Stimulated activated CD4-positive, alpha-beta T cell treated with anti-CD3 and anti-CD28 coated beads, Interleukin-4, amount 100 ng/mL, for 48 hours (primary cell): ENCODE measurements at regions not wholly inside any gene's neighbourhood (a gene's known extent, or its start where the extent isn't known, plus 50 kb on each side); places are given as distances from the start of the nearest gene placed in this dataset.

Experiments used
- DNase-seq, 2 donors: peaks; one replicate each; pipeline ENCODE4 v3.0.0-alpha.2; 2020; ENCODE audit warnings: low read depth in 2 of 2

GRCh38 chr7:49371771-49372170, 401.7 kb upstream of the VWC2 start:
- DNase-seq: no peak

GRCh38 chr7:49376817-49377375, 396.5 kb upstream of the VWC2 start:
- DNase-seq: no peak

DNA sequence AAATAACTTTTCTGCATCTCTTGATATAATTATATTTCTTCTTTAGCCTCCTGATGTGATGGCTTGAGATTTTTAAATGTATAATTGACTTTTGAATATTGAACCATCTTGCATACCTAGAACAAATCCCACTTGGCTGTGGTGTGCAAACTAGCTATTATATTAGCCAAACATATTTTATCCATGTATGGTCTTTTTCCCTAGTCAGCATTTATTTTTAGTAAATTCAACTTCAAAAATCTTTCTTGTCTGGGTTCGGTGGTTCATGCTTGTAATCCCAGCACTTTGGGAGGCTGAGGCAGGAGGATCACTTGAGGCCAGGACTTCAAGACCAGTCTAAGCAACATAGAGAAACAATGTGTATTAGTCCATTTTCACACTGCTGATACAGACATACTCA, 386.6 kb upstream of the VWC2 start:
- no peak for DNase-seq

- no peak for DNase-seq
Measured at GRCh38 chr7:49389871-49390479, 383.5 kb upstream of the VWC2 start.

DNA sequence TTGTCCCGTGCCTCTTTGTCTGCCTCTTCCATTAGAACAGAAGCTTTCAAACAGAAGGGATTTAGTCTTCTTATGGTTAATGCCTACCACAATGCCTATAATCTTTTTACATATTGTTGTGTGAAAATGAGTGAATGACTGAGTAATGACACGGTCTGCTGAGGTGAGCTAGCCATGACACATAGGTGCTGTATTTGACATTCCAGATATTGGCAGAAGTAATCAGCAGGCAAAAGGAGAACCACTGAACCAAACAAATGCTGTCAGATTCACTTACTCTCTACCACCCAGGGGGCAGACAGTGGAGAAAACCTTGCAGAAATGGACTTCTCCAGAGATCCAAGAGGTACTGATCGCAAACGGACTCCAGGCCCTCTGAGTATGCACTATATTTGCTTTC, 377.2 kb upstream of the VWC2 start:
- DNase-seq: no peak

DNA sequence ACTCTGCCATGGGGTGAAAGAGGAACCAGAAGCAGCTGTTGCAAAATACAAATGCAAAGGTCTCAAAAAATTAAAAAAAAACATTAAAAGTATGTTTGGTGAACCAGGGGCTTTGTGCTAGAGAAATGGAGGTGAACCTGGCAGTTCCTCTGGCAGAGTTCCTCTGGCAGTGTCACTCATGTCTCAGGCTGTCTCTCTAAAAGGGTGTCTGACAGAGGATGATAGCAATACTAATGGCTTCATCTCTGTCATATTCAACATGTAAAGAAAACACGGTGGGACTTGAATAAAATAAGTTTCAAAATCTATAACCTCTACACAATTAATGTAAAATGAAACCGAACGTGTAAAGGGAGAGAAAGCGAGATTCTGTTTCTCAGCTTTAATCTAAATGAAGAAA, 375.7 kb upstream of the VWC2 start:
- no peak for DNase-seq

DNA sequence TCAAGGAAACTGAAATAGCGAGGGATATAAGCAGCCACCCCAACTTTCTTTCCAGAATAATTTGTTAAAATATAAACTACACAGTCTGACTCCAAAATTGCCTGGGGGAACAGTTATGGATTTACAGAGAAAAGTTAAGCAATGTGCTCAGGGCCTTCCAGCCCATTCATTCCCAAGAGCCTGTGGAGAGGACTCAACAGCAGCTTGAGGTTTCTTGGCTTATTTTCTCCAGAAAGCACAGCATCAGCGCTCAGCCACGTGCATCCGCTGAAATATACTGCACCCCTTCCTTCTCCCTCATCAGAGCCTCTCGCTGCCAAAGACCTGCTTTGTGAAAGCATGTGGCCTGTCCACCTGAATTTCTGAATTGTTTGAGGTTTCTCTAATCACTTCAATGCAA, 375.2 kb upstream of the VWC2 start:
- DNase-seq: no peak

DNA sequence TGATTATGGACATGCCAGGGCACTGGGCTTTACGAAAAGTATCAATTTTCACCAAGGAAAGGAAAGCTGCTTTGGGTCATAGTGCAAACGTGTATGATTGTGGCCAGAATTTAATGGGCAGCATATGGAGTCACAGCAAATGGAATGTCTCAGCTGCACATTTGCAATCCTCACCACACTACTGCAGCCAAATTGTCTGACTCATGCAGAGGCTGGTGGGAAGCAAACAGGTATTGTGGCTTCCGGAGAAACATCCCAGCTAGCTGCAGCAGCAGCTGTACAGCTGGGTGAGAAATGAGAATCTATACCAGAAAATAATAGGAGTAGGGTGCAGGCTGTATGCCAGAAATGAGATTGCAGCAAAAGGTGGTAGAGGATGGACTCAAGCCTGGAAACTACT, 374.7 kb upstream of the VWC2 start:
- no peak for DNase-seq

GRCh38 chr7:49400891-49401550, 372.4 kb upstream of the VWC2 start:
- DNase-seq: no peak

- DNase-seq: no peak
Measured at GRCh38 chr7:49403844-49404243, 369.6 kb upstream of the VWC2 start.

- no peak for DNase-seq
Measured at GRCh38 chr7:49407205-49407604, 366.2 kb upstream of the VWC2 start.

DNA sequence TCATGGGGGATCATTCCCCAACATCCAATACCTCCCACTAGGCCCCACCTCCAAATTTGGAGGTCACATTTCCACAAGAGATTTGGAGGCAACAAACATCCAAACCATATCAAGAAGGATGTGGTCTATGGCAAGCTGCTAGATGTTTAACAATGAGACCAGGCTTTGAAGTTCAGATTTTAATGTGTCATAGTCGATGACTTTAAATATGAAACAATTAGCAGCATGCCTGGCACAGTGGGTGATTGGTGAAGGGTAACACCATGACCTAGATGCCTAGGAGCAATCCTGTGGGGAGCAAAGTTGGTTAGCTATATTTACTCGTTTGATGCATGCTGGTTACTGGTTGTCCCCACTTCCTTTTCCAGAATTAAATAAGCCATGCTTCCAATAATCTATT, 356.4 kb upstream of the VWC2 start:
- no peak for DNase-seq

DNA sequence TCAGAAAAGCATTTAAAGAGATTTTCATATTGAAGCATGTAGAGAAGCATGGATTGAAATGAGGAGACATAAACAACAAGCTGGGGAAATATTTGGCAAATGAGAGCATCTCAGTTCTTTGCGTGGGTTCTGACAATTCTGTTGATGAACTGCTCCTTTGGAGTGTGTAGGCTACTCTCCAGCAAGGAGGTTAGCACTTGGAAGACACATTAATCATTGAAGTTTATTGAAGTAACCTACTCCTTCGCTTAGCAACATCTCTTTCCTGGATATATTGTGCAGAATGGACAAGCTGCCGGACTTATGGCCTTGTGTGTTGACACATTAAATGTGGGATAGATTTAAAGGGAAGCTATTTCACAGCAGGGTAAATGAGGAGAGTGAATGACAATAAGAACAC, 354.5 kb upstream of the VWC2 start:
- DNase-seq: no peak

GRCh38 chr7:49422564-49422963, 350.9 kb upstream of the VWC2 start:
- no peak for DNase-seq

- DNase-seq: no peak
Measured at GRCh38 chr7:49424109-49424508, 349.3 kb upstream of the VWC2 start.

DNA sequence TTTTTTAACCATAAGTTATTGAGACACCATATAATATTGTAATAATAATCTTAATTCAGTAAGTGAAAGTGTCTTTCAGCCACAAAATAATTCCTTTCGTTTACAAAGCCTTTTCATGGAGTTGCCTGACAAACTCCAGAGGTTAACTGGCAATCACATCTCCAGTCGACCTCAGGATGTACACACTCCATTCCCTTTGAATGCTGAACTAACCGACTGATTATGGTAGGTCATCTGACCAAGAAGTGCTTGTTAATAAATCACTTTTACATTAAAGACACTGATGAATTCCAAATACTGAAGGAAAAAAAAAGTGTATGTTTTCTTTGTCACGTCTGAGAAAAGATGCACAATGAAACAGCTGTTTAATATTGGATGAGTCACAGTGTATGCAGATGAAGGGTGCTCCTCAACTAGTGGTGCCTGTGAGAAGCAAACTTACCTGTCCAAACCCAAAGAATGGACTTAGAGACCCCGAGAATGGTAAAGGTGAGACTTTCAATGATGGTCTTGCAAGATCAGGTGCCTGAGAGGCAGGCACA, 348.1 kb upstream of the VWC2 start:
- no peak for DNase-seq

GRCh38 chr7:49432254-49432653, 341.2 kb upstream of the VWC2 start:
- no peak for DNase-seq

DNA sequence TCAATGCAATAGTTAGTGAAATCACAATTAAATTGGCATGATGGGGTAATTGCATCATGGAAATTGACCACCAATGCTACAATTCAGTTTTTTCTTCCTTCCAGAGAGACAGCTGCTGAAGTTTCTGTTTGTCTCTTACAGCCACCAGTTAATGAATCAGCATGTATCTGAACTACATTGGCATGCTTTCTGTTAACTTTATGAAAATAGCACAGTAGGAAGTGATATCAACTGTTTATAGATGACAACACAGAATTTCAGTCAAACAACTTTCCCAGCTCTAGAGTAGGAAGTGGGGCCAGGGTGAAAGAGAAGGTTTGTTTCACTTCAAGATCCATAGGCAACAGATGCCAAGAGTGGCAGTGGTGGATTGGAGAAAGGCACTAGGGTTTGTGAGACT, 339.6 kb upstream of the VWC2 start:
- no peak for DNase-seq

DNA sequence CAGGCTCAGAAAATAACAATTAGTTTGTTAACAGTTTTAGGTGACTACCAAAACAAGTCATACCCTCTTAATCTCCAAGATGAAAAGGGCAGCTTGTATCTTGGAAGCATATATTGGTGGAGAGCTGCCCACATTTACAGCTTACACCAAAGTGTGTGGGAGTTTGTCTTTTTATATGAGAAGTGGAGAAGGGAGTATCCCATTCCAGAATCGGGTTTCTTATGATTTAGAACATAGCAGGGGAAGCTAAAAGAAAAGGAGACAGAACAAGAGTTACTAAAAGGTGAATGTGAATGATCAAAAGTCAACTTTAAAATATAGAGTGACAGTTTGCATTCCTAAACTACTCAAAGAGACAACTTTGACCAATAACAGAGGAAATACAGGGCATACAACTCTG, 338.6 kb upstream of the VWC2 start:
- DNase-seq: no peak

- no peak for DNase-seq
Measured at GRCh38 chr7:49438281-49438680, 335.2 kb upstream of the VWC2 start.

- DNase-seq: no peak
Measured at GRCh38 chr7:49443515-49443914, 329.9 kb upstream of the VWC2 start.

DNA sequence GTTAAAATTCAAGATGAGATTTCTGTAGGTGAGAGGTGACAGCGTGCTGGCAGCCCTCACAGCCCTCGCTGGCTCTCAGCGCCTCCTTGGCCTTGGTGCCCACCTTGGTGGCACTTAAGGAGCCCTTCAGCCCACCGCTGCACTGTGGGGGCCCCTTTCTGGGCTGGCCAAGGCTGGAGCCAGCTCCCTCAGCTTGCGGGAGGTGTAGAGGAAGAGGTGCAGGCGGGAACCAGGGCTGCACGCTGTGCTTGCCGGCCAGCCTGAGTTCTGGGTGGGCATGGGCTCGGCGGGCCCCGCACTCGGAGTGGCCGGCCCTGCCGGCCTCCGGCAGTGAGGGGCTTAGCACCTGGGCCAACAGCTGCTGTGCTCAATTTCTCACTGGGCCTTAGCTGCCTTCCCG, 320.0 kb upstream of the VWC2 start:
- no peak for DNase-seq

DNA sequence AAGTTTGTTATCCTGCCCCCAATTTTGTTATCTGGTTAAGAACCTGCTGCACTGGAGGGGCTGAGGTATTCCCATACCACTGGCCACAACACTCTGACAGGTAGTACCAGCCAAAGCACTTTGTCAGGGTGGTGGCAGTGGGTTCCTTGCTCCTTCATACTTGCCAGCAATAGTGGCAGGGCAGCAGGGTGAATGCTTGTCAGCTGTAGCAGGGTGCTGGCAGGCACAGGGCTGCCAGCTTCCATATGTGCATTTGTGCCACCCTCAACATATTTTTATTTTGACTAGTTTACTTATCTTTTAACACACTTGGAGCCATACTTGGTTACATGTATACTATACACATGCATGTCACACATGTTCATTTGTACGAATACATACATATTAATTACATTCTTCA, 294.0 kb upstream of the VWC2 start:
- no peak for DNase-seq
